ENCODE measurements at regions not wholly inside any gene's neighbourhood (a gene's known extent, or its start where the extent isn't known, plus 50 kb on each side); places are given as distances from the start of the nearest gene placed in this dataset.
"Not testable (repeated sequence)": the region's sequence is repeated elsewhere in the genome, so short reads cannot be mapped to it uniquely, and the experiment has no call there.

- no peaks in the 10 kb centered on the region for H3K36me3 ChIP-seq
- no peak overlapping the region for H3K27ac ChIP-seq
- H3K27me3 ChIP-seq: no peaks in the 10 kb centered on the region
- DNase-seq: no peak
- no peak overlapping the region for H3K4me3 ChIP-seq
- no peak for ATAC-seq
- 16% methylated on average over 1 of the region's 1 CpG for WGBS (ENCODE audit: insufficient coverage, low coverage, low lambda C conversion rate, missing lambda C conversion rate)
- H3K9me3 ChIP-seq: no peaks in the 10 kb centered on the region
- intact Hi-C loops (cut with DNase I): no loop called here
- TF ChIP-seq POLR2A (IDR thresholded peaks at IDR 0.05) (no peak), CTCF (IDR thresholded peaks at IDR 0.05) (no peak)
- H3K4me1 ChIP-seq: no peaks in the 10 kb centered on the region
Observed at GRCh38 chr9:28976684-28977083, 1403.4 kb upstream of the C9orf72 start.

DNA sequence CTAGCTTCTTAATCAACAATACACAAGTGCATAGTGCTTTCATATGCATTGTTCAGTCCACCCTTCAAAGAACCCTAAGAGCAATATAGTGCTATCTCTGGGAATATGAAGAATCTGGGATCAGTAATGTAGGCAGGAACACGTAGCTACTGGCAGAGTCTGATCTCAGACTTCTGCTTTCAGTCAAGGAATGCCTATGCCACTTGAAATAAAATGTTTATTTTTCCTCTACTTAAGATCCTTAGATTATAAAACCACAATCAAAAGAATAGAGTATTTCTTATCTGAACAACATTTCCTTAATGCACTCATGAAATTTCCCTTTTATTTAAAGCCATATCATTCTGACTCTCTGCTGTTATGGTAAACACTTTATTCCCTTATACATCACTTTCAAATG is 1407.8 kb upstream of the C9orf72 start:
- Histone ChIP-seq H3K27ac (no peak overlapping the region), H3K27me3 (no peaks in the 10 kb centered on the region), H3K9me3 (no peaks in the 10 kb centered on the region), H3K36me3 (no peaks in the 10 kb centered on the region), H3K4me1 (no peaks in the 10 kb centered on the region), H3K4me3 (no peak overlapping the region)
- WGBS (ENCODE audit: insufficient coverage, low coverage, low lambda C conversion rate, missing lambda C conversion rate): 33% methylated on average over 1 of the region's 1 CpG
- ATAC-seq: no peak
- TF ChIP-seq POLR2A (IDR thresholded peaks at IDR 0.05) (no peak), CTCF (IDR thresholded peaks at IDR 0.05) (no peak)
- DNase-seq: no peak
- intact Hi-C loops (cut with DNase I): no loop called here

GRCh38 chr9:28981711-28982110 is 1408.4 kb upstream of the C9orf72 start:
- Histone ChIP-seq H3K4me1 (no peaks in the 10 kb centered on the region), H3K9me3 (no peaks in the 10 kb centered on the region), H3K36me3 (no peaks in the 10 kb centered on the region), H3K27ac (no peak overlapping the region), H3K27me3 (no peaks in the 10 kb centered on the region), H3K4me3 (no peak overlapping the region)
- intact Hi-C loops (cut with DNase I): no loop called here
- ATAC-seq: no peak
- 73% methylated on average over 1 of the region's 1 CpG for WGBS (ENCODE audit: insufficient coverage, low coverage, low lambda C conversion rate, missing lambda C conversion rate)
- no peak for TF ChIP-seq CTCF (IDR thresholded peaks at IDR 0.05)
- TF ChIP-seq POLR2A (IDR thresholded peaks at IDR 0.05): no peak
- DNase-seq: no peak

DNA sequence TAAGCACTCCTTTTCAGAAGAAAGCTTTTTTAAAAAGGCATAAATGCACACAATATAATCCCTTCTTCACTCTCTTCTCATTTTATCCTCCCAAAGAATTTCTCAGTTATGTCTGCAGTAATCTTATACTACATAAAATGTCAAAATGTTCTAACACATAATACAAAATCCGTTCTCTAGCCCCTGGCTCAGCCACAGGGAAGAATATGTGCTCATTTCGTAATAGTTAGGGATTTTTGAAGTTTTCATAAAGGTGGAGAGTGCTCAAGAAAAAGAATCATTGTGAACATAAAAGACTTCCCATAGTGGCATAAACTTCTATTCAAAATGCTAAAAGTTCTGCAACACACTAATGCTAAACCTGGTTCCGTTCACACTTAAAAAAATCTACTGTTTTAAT is 1410.7 kb upstream of the C9orf72 start:
- H3K4me1 ChIP-seq: no peaks in the 10 kb centered on the region
- H3K9me3 ChIP-seq: no peaks in the 10 kb centered on the region
- ATAC-seq (no peak), DNase-seq (no peak)
- H3K27me3 ChIP-seq: no peaks in the 10 kb centered on the region
- H3K36me3 ChIP-seq: no peaks in the 10 kb centered on the region
- H3K27ac ChIP-seq: no peak overlapping the region
- TF ChIP-seq CTCF (IDR thresholded peaks at IDR 0.05): no peak
- no peak for TF ChIP-seq POLR2A (IDR thresholded peaks at IDR 0.05)
- WGBS (ENCODE audit: insufficient coverage, low coverage, low lambda C conversion rate, missing lambda C conversion rate): 52% methylated on average over 3 of the region's 3 CpGs
- no peak overlapping the region for H3K4me3 ChIP-seq
- intact Hi-C loops (cut with DNase I): no loop called here

DNA sequence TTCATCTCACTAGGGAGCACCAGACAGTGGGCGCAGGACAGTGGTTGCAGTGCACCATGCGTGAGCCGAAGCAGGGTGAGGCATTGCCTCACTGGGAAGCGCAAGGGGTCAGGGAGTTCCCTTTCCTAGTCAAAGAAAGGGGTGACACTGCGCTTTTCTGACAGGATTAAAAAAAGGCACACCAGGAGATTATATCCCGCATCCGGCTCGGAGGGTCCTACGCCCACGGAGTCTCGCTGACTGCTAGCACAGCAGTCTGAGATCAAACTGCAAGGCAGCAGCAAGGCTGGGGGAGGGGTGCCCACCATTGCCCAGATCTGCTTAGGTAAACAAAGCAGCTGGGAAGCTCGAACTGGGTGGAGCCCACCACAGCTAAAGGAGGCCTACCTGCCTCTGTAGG is 1416.7 kb upstream of the C9orf72 start:
- H3K27ac ChIP-seq; DNase-seq; H3K4me3 ChIP-seq; intact Hi-C loops (cut with DNase I); H3K27me3 ChIP-seq; H3K4me1 ChIP-seq; H3K9me3 ChIP-seq; ATAC-seq; H3K36me3 ChIP-seq: not testable (repeated sequence)
- 87% methylated on average over 3 of the region's 12 CpGs for WGBS (ENCODE audit: insufficient coverage, low coverage, low lambda C conversion rate, missing lambda C conversion rate)

Data from right lobe of liver (tissue), 6 donors.